ENCODE measurements at regions not wholly inside any gene's neighbourhood (a gene's known extent, or its start where the extent isn't known, plus 50 kb on each side); places are given as distances from the start of the nearest gene placed in this dataset.

- Histone ChIP-seq H3K79me2 (no peaks in the 10 kb centered on the region), H3K9me2 (replicated peaks; ENCODE audit: insufficient read depth) (no peaks in the 10 kb centered on the region), H3K4me3 (no peak overlapping the region), H2AFZ (no peak overlapping the region), H3K27me3 (no peaks in the 10 kb centered on the region), H3K36me3 (replicated peaks; ENCODE audit: insufficient read depth, low read depth) (no peaks in the 10 kb centered on the region), H3K27ac (no peak overlapping the region), H3K4me1 (ENCODE audit: insufficient read depth) (no peaks in the 10 kb centered on the region), H3K4me2 (no peak overlapping the region), H3K9me3 (ENCODE audit: low read depth) (no peaks in the 10 kb centered on the region), H4K20me1 (ENCODE audit: insufficient read depth, poor library complexity, severe bottlenecking) (no peaks in the 10 kb centered on the region)
- TF ChIP-seq CTCF (IDR thresholded peaks at IDR 0.05; ENCODE audit: poor library complexity) (no peak), EZH2phosphoT487 (IDR thresholded peaks at IDR 0.05; ENCODE audit: low read depth, severe bottlenecking, unreplicated experiment) (no peak), EZH2 (IDR thresholded peaks at IDR 0.05; ENCODE audit: borderline replicate concordance) (no peak)
- DNase-seq (ENCODE audit: low spot score), result no peak
- WGBS (ENCODE audit: low lambda C conversion rate, missing lambda C conversion rate), result 95% methylated on average over 2 of the region's 2 CpGs
Measured at GRCh38 chr7:41028580-41028979, 674.3 kb downstream of the INHBA start.

GRCh38 chr7:41027428-41028115 is 675.3 kb downstream of the INHBA start:
- Histone ChIP-seq H3K9me3 (ENCODE audit: low read depth) (no peaks in the 10 kb centered on the region), H3K27me3 (no peaks in the 10 kb centered on the region), H3K4me1 (ENCODE audit: insufficient read depth) (no peaks in the 10 kb centered on the region), H4K20me1 (ENCODE audit: insufficient read depth, poor library complexity, severe bottlenecking) (no peaks in the 10 kb centered on the region), H3K4me3 (no peak overlapping the region), H3K36me3 (replicated peaks; ENCODE audit: insufficient read depth, low read depth) (no peaks in the 10 kb centered on the region), H3K4me2 (no peak overlapping the region), H2AFZ (no peak overlapping the region), H3K27ac (no peak overlapping the region), H3K9me2 (replicated peaks; ENCODE audit: insufficient read depth) (no peaks in the 10 kb centered on the region), H3K79me2 (no peaks in the 10 kb centered on the region)
- 69% methylated on average over 7 of the region's 7 CpGs for whole genome bisulfite sequencing (ENCODE audit: low lambda C conversion rate, missing lambda C conversion rate)
- no peak for DNase-seq (ENCODE audit: low spot score)
- no peak for TF ChIP-seq CTCF (IDR thresholded peaks at IDR 0.05; ENCODE audit: poor library complexity)

- Histone ChIP-seq H3K36me3 (replicated peaks; ENCODE audit: insufficient read depth, low read depth) (no peaks in the 10 kb centered on the region), H3K27me3 (no peaks in the 10 kb centered on the region), H3K79me2 (no peaks in the 10 kb centered on the region), H3K9me2 (replicated peaks; ENCODE audit: insufficient read depth) (no peaks in the 10 kb centered on the region), H3K9me3 (ENCODE audit: low read depth) (no peaks in the 10 kb centered on the region), H3K4me2 (no peak overlapping the region), H3K4me1 (ENCODE audit: insufficient read depth) (no peaks in the 10 kb centered on the region), H2AFZ (no peak overlapping the region), H3K4me3 (no peak overlapping the region), H4K20me1 (ENCODE audit: insufficient read depth, poor library complexity, severe bottlenecking) (no peaks in the 10 kb centered on the region), H3K27ac (no peak overlapping the region)
- 88% methylated on average over 4 of the region's 4 CpGs for WGBS (ENCODE audit: low lambda C conversion rate, missing lambda C conversion rate)
- TF ChIP-seq CTCF (IDR thresholded peaks at IDR 0.05; ENCODE audit: poor library complexity), result no peak
- no peak for TF ChIP-seq EZH2 (IDR thresholded peaks at IDR 0.05; ENCODE audit: borderline replicate concordance)
- no peak for TF ChIP-seq EZH2phosphoT487 (IDR thresholded peaks at IDR 0.05; ENCODE audit: low read depth, severe bottlenecking, unreplicated experiment)
- DNase-seq (ENCODE audit: low spot score), result no peak
Measured at GRCh38 chr7:41024126-41024525, 678.8 kb downstream of the INHBA start.

GRCh38 chr7:41020056-41020455 is 682.8 kb downstream of the INHBA start:
- 94% methylated on average over 1 of the region's 1 CpG for WGBS (ENCODE audit: low lambda C conversion rate, missing lambda C conversion rate)
- Histone ChIP-seq H3K9me3 (ENCODE audit: low read depth) (no peaks in the 10 kb centered on the region), H3K4me1 (ENCODE audit: insufficient read depth) (no peaks in the 10 kb centered on the region), H3K9me2 (replicated peaks; ENCODE audit: insufficient read depth) (no peaks in the 10 kb centered on the region), H3K27me3 (no peaks in the 10 kb centered on the region), H3K4me3 (no peak overlapping the region), H3K36me3 (replicated peaks; ENCODE audit: insufficient read depth, low read depth) (no peaks in the 10 kb centered on the region), H2AFZ (no peak overlapping the region), H3K27ac (no peak overlapping the region), H3K79me2 (no peaks in the 10 kb centered on the region), H4K20me1 (ENCODE audit: insufficient read depth, poor library complexity, severe bottlenecking) (no peaks in the 10 kb centered on the region), H3K4me2 (no peak overlapping the region)
- TF ChIP-seq CTCF (IDR thresholded peaks at IDR 0.05; ENCODE audit: poor library complexity), result no peak
- no peak for TF ChIP-seq EZH2 (IDR thresholded peaks at IDR 0.05; ENCODE audit: borderline replicate concordance)
- TF ChIP-seq EZH2phosphoT487 (IDR thresholded peaks at IDR 0.05; ENCODE audit: low read depth, severe bottlenecking, unreplicated experiment), result no peak
- DNase-seq (ENCODE audit: low spot score), result no peak
